ENCODE measurements at regions not wholly inside any gene's neighbourhood (a gene's known extent, or its start where the extent isn't known, plus 50 kb on each side); places are given as distances from the start of the nearest gene placed in this dataset.

DNA sequence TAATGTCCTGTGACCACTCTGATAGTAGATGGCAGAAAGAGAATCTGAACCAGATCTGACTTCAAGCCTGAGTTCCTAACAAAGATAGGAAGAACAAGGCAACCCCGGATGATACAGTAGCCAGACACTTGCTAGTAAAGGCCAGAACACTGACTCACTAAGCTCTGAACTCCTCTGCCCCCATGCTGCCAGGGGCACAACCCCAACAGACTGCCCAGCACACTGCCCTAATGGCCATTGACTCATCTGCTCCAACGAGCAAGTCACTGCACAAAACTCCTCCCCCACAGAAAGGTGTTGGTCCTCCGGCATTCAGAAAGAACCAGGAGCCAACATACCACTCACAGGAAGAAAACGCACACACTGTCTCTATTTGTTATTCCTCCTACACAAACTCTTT is 179.6 kb upstream of the NUDT4 start (continued):
- TF ChIP-seq, protein P1, sequence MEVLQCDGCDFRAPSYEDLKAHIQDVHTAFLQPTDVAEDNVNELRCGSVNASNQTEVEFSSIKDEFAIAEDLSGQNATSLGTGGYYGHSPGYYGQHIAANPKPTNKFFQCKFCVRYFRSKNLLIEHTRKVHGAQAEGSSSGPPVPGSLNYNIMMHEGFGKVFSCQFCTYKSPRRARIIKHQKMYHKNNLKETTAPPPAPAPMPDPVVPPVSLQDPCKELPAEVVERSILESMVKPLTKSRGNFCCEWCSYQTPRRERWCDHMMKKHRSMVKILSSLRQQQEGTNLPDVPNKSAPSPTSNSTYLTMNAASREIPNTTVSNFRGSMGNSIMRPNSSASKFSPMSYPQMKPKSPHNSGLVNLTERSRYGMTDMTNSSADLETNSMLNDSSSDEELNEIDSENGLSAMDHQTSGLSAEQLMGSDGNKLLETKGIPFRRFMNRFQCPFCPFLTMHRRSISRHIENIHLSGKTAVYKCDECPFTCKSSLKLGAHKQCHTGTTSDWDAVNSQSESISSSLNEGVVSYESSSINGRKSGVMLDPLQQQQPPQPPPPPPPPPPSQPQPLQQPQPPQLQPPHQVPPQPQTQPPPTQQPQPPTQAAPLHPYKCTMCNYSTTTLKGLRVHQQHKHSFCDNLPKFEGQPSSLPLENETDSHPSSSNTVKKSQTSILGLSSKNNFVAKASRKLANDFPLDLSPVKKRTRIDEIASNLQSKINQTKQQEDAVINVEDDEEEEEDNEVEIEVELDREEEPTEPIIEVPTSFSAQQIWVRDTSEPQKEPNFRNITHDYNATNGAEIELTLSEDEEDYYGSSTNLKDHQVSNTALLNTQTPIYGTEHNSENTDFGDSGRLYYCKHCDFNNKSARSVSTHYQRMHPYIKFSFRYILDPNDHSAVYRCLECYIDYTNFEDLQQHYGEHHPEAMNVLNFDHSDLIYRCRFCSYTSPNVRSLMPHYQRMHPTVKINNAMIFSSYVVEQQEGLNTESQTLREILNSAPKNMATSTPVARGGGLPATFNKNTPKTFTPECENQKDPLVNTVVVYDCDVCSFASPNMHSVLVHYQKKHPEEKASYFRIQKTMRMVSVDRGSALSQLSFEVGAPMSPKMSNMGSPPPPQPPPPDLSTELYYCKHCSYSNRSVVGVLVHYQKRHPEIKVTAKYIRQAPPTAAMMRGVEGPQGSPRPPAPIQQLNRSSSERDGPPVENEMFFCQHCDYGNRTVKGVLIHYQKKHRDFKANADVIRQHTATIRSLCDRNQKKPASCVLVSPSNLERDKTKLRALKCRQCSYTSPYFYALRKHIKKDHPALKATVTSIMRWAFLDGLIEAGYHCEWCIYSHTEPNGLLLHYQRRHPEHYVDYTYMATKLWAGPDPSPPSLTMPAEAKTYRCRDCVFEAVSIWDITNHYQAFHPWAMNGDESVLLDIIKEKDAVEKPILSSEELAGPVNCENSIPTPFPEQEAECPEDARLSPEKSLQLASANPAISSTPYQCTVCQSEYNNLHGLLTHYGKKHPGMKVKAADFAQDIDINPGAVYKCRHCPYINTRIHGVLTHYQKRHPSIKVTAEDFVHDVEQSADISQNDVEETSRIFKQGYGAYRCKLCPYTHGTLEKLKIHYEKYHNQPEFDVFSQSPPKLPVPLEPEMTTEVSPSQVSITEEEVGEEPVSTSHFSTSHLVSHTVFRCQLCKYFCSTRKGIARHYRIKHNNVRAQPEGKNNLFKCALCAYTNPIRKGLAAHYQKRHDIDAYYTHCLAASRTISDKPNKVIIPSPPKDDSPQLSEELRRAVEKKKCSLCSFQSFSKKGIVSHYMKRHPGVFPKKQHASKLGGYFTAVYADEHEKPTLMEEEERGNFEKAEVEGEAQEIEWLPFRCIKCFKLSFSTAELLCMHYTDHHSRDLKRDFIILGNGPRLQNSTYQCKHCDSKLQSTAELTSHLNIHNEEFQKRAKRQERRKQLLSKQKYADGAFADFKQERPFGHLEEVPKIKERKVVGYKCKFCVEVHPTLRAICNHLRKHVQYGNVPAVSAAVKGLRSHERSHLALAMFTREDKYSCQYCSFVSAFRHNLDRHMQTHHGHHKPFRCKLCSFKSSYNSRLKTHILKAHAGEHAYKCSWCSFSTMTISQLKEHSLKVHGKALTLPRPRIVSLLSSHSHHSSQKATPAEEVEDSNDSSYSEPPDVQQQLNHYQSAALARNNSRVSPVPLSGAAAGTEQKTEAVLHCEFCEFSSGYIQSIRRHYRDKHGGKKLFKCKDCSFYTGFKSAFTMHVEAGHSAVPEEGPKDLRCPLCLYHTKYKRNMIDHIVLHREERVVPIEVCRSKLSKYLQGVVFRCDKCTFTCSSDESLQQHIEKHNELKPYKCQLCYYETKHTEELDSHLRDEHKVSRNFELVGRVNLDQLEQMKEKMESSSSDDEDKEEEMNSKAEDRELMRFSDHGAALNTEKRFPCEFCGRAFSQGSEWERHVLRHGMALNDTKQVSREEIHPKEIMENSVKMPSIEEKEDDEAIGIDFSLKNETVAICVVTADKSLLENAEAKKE (CRISPR knock-in tag; IDR thresholded peaks at IDR 0.05), result no peak
- TF ChIP-seq EZH2 (IDR thresholded peaks at IDR 0.05; ENCODE audit: low read depth, unreplicated experiment), result no peak
- TF ChIP-seq, protein P2, sequence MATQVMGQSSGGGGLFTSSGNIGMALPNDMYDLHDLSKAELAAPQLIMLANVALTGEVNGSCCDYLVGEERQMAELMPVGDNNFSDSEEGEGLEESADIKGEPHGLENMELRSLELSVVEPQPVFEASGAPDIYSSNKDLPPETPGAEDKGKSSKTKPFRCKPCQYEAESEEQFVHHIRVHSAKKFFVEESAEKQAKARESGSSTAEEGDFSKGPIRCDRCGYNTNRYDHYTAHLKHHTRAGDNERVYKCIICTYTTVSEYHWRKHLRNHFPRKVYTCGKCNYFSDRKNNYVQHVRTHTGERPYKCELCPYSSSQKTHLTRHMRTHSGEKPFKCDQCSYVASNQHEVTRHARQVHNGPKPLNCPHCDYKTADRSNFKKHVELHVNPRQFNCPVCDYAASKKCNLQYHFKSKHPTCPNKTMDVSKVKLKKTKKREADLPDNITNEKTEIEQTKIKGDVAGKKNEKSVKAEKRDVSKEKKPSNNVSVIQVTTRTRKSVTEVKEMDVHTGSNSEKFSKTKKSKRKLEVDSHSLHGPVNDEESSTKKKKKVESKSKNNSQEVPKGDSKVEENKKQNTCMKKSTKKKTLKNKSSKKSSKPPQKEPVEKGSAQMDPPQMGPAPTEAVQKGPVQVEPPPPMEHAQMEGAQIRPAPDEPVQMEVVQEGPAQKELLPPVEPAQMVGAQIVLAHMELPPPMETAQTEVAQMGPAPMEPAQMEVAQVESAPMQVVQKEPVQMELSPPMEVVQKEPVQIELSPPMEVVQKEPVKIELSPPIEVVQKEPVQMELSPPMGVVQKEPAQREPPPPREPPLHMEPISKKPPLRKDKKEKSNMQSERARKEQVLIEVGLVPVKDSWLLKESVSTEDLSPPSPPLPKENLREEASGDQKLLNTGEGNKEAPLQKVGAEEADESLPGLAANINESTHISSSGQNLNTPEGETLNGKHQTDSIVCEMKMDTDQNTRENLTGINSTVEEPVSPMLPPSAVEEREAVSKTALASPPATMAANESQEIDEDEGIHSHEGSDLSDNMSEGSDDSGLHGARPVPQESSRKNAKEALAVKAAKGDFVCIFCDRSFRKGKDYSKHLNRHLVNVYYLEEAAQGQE (IDR thresholded peaks at IDR 0.05; ENCODE audit: unreplicated experiment), result no peak

DNA sequence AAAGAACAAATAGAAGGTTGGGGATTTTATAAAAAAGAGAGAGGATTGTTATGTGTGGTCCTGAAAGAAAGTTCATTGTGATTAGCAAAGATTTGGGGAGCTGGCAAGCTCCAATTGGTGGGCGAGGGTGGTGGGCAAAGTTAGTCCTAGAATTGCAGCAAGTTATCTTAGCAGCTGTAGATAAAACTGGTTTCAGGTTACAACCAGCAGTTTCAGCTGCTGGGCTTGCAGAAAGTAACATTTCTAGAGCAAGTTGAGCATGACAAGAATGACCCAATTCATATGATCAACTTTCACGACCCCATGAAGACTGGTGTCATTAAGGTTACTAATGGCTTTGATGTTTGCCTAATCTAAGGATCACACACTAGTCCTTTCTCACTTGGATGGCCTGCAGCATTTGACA is 177.9 kb upstream of the NUDT4 start:
- peaks cover 3% of the 10 kb centered on the region; the same call in 1 of the 3 replicates for H3K9me3 Mint-ChIP-seq
- no peaks in the 10 kb centered on the region for H3K27me3 Mint-ChIP-seq (ENCODE audit: insufficient read depth, low read depth, poor library complexity)
- no peaks in the 10 kb centered on the region for H3K36me3 Mint-ChIP-seq (ENCODE audit: low read depth)
- Histone ChIP-seq H3K4me3 (no peak overlapping the region), H3K27ac (ENCODE audit: low read depth) (no peak overlapping the region), H2AFZ (no peak overlapping the region), H3F3A (replicated peaks; ENCODE audit: low read depth) (no peaks in the 10 kb centered on the region), H3K79me2 (replicated peaks; ENCODE audit: insufficient read depth) (no peaks in the 10 kb centered on the region), H3K4me1 (ENCODE audit: insufficient read depth) (no peaks in the 10 kb centered on the region), H4K20me1 (replicated peaks; ENCODE audit: insufficient read depth) (no peaks in the 10 kb centered on the region), H3K9me2 (ENCODE audit: insufficient read depth) (0 out of 2 replicates have a peak, but pooled peaks cover 7% of the 10 kb centered on the region), H3K4me2 (no peak overlapping the region), H3K36me3 (ENCODE audit: insufficient read depth) (no peaks in the 10 kb centered on the region), H3K27me3 (ENCODE audit: insufficient read depth) (no peaks in the 10 kb centered on the region)
- DNase-seq (ENCODE audit: low spot score) (no peak), ATAC-seq (no peak)
- H3K4me1 Mint-ChIP-seq, result peaks cover 3% of the 10 kb centered on the region; the same call in 2 of the 3 replicates
- H3K4me3 Mint-ChIP-seq, result no peak overlapping the region
- H3K27ac Mint-ChIP-seq, result no peak overlapping the region
- TF ChIP-seq EZH2 (IDR thresholded peaks at IDR 0.05; ENCODE audit: low read depth, unreplicated experiment), result no peak
- TF ChIP-seq ZNF331 (CRISPR knock-in tag; IDR thresholded peaks at IDR 0.05; ENCODE audit: low read depth), result no peak
- TF ChIP-seq, protein P3, sequence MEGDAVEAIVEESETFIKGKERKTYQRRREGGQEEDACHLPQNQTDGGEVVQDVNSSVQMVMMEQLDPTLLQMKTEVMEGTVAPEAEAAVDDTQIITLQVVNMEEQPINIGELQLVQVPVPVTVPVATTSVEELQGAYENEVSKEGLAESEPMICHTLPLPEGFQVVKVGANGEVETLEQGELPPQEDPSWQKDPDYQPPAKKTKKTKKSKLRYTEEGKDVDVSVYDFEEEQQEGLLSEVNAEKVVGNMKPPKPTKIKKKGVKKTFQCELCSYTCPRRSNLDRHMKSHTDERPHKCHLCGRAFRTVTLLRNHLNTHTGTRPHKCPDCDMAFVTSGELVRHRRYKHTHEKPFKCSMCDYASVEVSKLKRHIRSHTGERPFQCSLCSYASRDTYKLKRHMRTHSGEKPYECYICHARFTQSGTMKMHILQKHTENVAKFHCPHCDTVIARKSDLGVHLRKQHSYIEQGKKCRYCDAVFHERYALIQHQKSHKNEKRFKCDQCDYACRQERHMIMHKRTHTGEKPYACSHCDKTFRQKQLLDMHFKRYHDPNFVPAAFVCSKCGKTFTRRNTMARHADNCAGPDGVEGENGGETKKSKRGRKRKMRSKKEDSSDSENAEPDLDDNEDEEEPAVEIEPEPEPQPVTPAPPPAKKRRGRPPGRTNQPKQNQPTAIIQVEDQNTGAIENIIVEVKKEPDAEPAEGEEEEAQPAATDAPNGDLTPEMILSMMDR (conservative IDR thresholded peaks at IDR 0.05; ENCODE audit: low read depth in 2 of 2), result no peak
- TF ChIP-seq, protein P2 (IDR thresholded peaks at IDR 0.05; ENCODE audit: unreplicated experiment), result no peak
- no peak for TF ChIP-seq STAT1 (IDR thresholded peaks at IDR 0.05; ENCODE audit: unreplicated experiment)
- TF ChIP-seq ZNF114 (CRISPR knock-in tag; IDR thresholded peaks at IDR 0.05), result no peak
- TF ChIP-seq CREB1 (CRISPR knock-in tag; IDR thresholded peaks at IDR 0.05; ENCODE audit: low read depth), result no peak
- TF ChIP-seq JUNB (IDR thresholded peaks at IDR 0.05; ENCODE audit: unreplicated experiment), result no peak
- no peak for TF ChIP-seq POLR2AphosphoS5 (IDR thresholded peaks at IDR 0.05; ENCODE audit: low read depth)
